HG03354 (cell line): ENCODE measurements at regions not wholly inside any gene's neighbourhood (a gene's known extent, or its start where the extent isn't known, plus 50 kb on each side); places are given as distances from the start of the nearest gene placed in this dataset.

Experiments
- ATAC-seq: cut with Tn5 transposase; IDR thresholded peaks from one replicate; pipeline ENCODE4 v1.9.1; 2021; ENCODE audit warnings: mild to moderate bottlenecking; ENCODE audit not compliant: unreplicated experiment, poor library complexity, severe bottlenecking

GRCh38 chr20:7022597-7022996 is 255.1 kb downstream of the BMP2 start:
- no peak for ATAC-seq

GRCh38 chr20:7025635-7026034 is 258.1 kb downstream of the BMP2 start:
- no peak for ATAC-seq

- ATAC-seq, result no peak
These were observed 261.5 kb downstream of the BMP2 start for GRCh38 chr20:7029019-7029418.

- no peak for ATAC-seq
These were observed 263.7 kb downstream of the BMP2 start for GRCh38 chr20:7031222-7031621.

- ATAC-seq, result no peak
These were observed 270.5 kb downstream of the BMP2 start for GRCh38 chr20:7038029-7038428.

- no peak for ATAC-seq
These were observed 290.1 kb downstream of the BMP2 start for GRCh38 chr20:7057611-7058010.

GRCh38 chr20:7078804-7079203 is 311.3 kb downstream of the BMP2 start:
- no peak for ATAC-seq

GRCh38 chr20:7080472-7080871 is 313.0 kb downstream of the BMP2 start:
- no peak for ATAC-seq

GRCh38 chr20:7085467-7085866 is 318.0 kb downstream of the BMP2 start:
- no peak for ATAC-seq

GRCh38 chr20:7087803-7088202 is 320.3 kb downstream of the BMP2 start:
- ATAC-seq, result no peak

GRCh38 chr20:7090001-7090400 is 322.5 kb downstream of the BMP2 start:
- no peak for ATAC-seq

- no peak for ATAC-seq
These were observed 323.3 kb downstream of the BMP2 start for GRCh38 chr20:7090811-7091210.

- no peak for ATAC-seq
These were observed 324.2 kb downstream of the BMP2 start for GRCh38 chr20:7091655-7092054.

- peak; percentile 80 for ATAC-seq
These were observed 327.0 kb downstream of the BMP2 start for GRCh38 chr20:7094438-7094997.

- no peak for ATAC-seq
These were observed 339.4 kb downstream of the BMP2 start for GRCh38 chr20:7106910-7107309.

GRCh38 chr20:7108929-7109328 is 341.4 kb downstream of the BMP2 start:
- ATAC-seq, result no peak

- peak; percentile 89 for ATAC-seq
These were observed 346.3 kb downstream of the BMP2 start for GRCh38 chr20:7113577-7114466.

GRCh38 chr20:7123457-7123856 is 356.0 kb downstream of the BMP2 start:
- no peak for ATAC-seq

GRCh38 chr20:7124120-7124519 is 356.6 kb downstream of the BMP2 start:
- ATAC-seq, result no peak

- ATAC-seq, result peak; percentile 41
These were observed 369.4 kb downstream of the BMP2 start for GRCh38 chr20:7136886-7137285.

GRCh38 chr20:7137395-7138151 is 370.1 kb downstream of the BMP2 start:
- peak; percentile 94 for ATAC-seq
